ENCODE measurements at regions not wholly inside any gene's neighbourhood (a gene's known extent, or its start where the extent isn't known, plus 50 kb on each side); places are given as distances from the start of the nearest gene placed in this dataset.

- TF ChIP-seq POLR2A (IDR thresholded peaks at IDR 0.05) (no peak), POLR2AphosphoS5 (IDR thresholded peaks at IDR 0.05) (no peak), CTCF (IDR thresholded peaks at IDR 0.05 in 8 of 11, conservative IDR thresholded peaks at IDR 0.05 in 3 of 11) (no peak)
- intact Hi-C loops (cut with DNase I; ENCODE audit: low total_unique reads), result no loop called here
- H3K27me3 ChIP-seq (replicated peaks in 1 of 7), result no peaks in the 10 kb centered on the region
- DNase-seq, result no peak
- no peaks in the 10 kb centered on the region for H3K36me3 ChIP-seq
- no peak overlapping the region for H3K27ac ChIP-seq
- H3K4me1 ChIP-seq, result no peaks in the 10 kb centered on the region
- WGBS, 5 donors, result 64 to 81% (median 68%) methylated on average over 1 of the region's 1 CpG
- H3K9me3 ChIP-seq, result no peaks in the 10 kb centered on the region
- no peak overlapping the region for H3K4me3 ChIP-seq
Measured at GRCh38 chr18:42164556-42164955, 209.5 kb downstream of the PIK3C3 start.

GRCh38 chr18:42165922-42166513 lies 211.0 kb downstream of the PIK3C3 start:
- no peaks in the 10 kb centered on the region for H3K36me3 ChIP-seq
- H3K27me3 ChIP-seq (replicated peaks in 1 of 7), result no peaks in the 10 kb centered on the region
- WGBS, 5 donors, result 20 to 32% (median 28%) methylated on average over 1 of the region's 1 CpG
- no peak for TF ChIP-seq CTCF (IDR thresholded peaks at IDR 0.05 in 8 of 11, conservative IDR thresholded peaks at IDR 0.05 in 3 of 11)
- no peak for TF ChIP-seq POLR2A (IDR thresholded peaks at IDR 0.05)
- no peak for TF ChIP-seq POLR2AphosphoS5 (IDR thresholded peaks at IDR 0.05)
- intact Hi-C loops (cut with DNase I; ENCODE audit: low total_unique reads), result no loop called here
- H3K9me3 ChIP-seq, result no peaks in the 10 kb centered on the region
- no peaks in the 10 kb centered on the region for H3K4me1 ChIP-seq
- no peak for DNase-seq
- H3K4me3 ChIP-seq, result no peak overlapping the region
- no peak overlapping the region for H3K27ac ChIP-seq

GRCh38 chr18:42168487-42168886 lies 213.5 kb downstream of the PIK3C3 start:
- no peak for DNase-seq
- Histone ChIP-seq H3K9me3 (no peaks in the 10 kb centered on the region), H3K4me3 (no peak overlapping the region), H3K36me3 (no peaks in the 10 kb centered on the region), H3K4me1 (no peaks in the 10 kb centered on the region), H3K27me3 (replicated peaks in 1 of 7) (no peaks in the 10 kb centered on the region), H3K27ac (no peak overlapping the region)
- 90 to 99% (median 95%) methylated on average over 2 of the region's 2 CpGs for whole genome bisulfite sequencing, 5 donors
- intact Hi-C loops (cut with DNase I; ENCODE audit: low total_unique reads), result no loop called here
- TF ChIP-seq CTCF (IDR thresholded peaks at IDR 0.05 in 8 of 11, conservative IDR thresholded peaks at IDR 0.05 in 3 of 11) (no peak), POLR2AphosphoS5 (IDR thresholded peaks at IDR 0.05) (no peak), POLR2A (IDR thresholded peaks at IDR 0.05) (no peak)

- intact Hi-C loops (cut with DNase I; ENCODE audit: low total_unique reads), result no loop called here
Measured at GRCh38 chr18:42168907-42169306, 213.9 kb downstream of the PIK3C3 start.

More at GRCh38 chr18:42168907-42169306, 213.9 kb downstream of the PIK3C3 start:
- Histone ChIP-seq H3K9me3 (no peaks in the 10 kb centered on the region), H3K27ac (no peak overlapping the region), H3K27me3 (replicated peaks in 1 of 7) (no peaks in the 10 kb centered on the region), H3K4me3 (no peak overlapping the region), H3K4me1 (no peaks in the 10 kb centered on the region), H3K36me3 (no peaks in the 10 kb centered on the region)
- DNase-seq, result no peak
- WGBS, 5 donors, result 51 to 74% (median 73%) methylated on average over 3 of the region's 3 CpGs
- TF ChIP-seq CTCF (IDR thresholded peaks at IDR 0.05 in 8 of 11, conservative IDR thresholded peaks at IDR 0.05 in 3 of 11) (no peak), POLR2A (IDR thresholded peaks at IDR 0.05) (no peak), POLR2AphosphoS5 (IDR thresholded peaks at IDR 0.05) (no peak)

All from spleen (tissue), 11 donors.